ENCODE measurements at regions not wholly inside any gene's neighbourhood (a gene's known extent, or its start where the extent isn't known, plus 50 kb on each side); places are given as distances from the start of the nearest gene placed in this dataset.

GRCh38 chr12:73159954-73160353, 887.8 kb downstream of the TRHDE start:
- no peak for TF ChIP-seq EZH2 (IDR thresholded peaks at IDR 0.05; ENCODE audit: insufficient read depth, poor library complexity, severe bottlenecking)
- no peak for TF ChIP-seq EZH2phosphoT487 (IDR thresholded peaks at IDR 0.05; ENCODE audit: insufficient read depth, low read depth)

Measured in GM23248 (cell line).